ENCODE measurements at regions not wholly inside any gene's neighbourhood (a gene's known extent, or its start where the extent isn't known, plus 50 kb on each side); places are given as distances from the start of the nearest gene placed in this dataset.

GRCh38 chr7:50208378-50208982 is 96.0 kb upstream of the IKZF1 start:
- DNase-seq: no peak

- DNase-seq: no peak
Measured at GRCh38 chr7:50207686-50208255, 96.7 kb upstream of the IKZF1 start.

GRCh38 chr7:50207251-50207564 is 97.3 kb upstream of the IKZF1 start:
- DNase-seq: no peak

- DNase-seq: peak; percentile 79
Measured at GRCh38 chr7:50206453-50207250, 97.9 kb upstream of the IKZF1 start.

- no peak for DNase-seq
Measured at GRCh38 chr7:50205011-50205410, 99.5 kb upstream of the IKZF1 start.

- peak; percentile 41 for DNase-seq
Measured at GRCh38 chr7:50204581-50204980, 99.9 kb upstream of the IKZF1 start.

GRCh38 chr7:50203521-50203920 is 101.0 kb upstream of the IKZF1 start:
- DNase-seq: no peak

GRCh38 chr7:50202052-50202555 is 102.4 kb upstream of the IKZF1 start:
- DNase-seq: no peak

- no peak for DNase-seq
Measured at GRCh38 chr7:50199824-50200223, 104.7 kb upstream of the IKZF1 start.

- no peak for DNase-seq
Measured at GRCh38 chr7:50197549-50197948, 104.5 kb upstream of the ZPBP start.

- no peak for DNase-seq
Measured at GRCh38 chr7:50196719-50197118, 103.7 kb upstream of the ZPBP start.

- DNase-seq: no peak
Measured at GRCh38 chr7:50190776-50191175, 97.7 kb upstream of the ZPBP start.

GRCh38 chr7:50189371-50189770 is 96.3 kb upstream of the ZPBP start:
- DNase-seq: no peak

GRCh38 chr7:50185951-50186682 is 93.1 kb upstream of the ZPBP start:
- no peak for DNase-seq

GRCh38 chr7:50185208-50185607 is 92.2 kb upstream of the ZPBP start:
- DNase-seq: no peak

GRCh38 chr7:50184271-50184990 is 91.4 kb upstream of the ZPBP start:
- no peak for DNase-seq

- DNase-seq: no peak
Measured at GRCh38 chr7:50182759-50183158, 89.7 kb upstream of the ZPBP start.

GRCh38 chr7:50181081-50181480 is 88.0 kb upstream of the ZPBP start:
- DNase-seq: no peak

- DNase-seq: no peak
Measured at GRCh38 chr7:50178166-50178565, 85.1 kb upstream of the ZPBP start.

GRCh38 chr7:50174948-50175347 is 81.9 kb upstream of the ZPBP start:
- DNase-seq: no peak

- peak; percentile 29 for DNase-seq
Measured at GRCh38 chr7:50166997-50167965, 74.2 kb upstream of the ZPBP start.
